ENCODE measurements at regions not wholly inside any gene's neighbourhood (a gene's known extent, or its start where the extent isn't known, plus 50 kb on each side); places are given as distances from the start of the nearest gene placed in this dataset.

DNA sequence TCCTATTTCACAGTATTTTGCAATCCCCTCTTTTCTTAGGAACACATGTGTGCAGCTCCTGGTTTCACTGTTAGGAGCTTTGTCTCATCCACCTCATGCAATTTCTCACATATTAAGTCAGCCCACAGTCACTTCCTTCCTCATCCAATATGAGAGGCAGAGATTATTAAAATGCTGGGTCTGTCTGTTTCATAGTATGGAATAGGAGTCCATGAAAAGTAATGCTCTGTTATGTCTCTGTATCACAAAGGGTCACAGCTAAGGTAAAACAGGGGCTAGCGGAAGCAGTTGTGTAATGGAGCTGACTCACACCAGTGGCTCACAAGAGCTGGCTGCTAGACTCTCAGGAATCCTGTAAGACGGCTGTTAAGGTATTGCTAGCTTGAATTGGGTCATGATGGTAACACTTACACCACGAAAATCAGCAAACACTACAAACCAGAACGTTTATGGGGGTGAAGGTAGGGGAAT is 216.5 kb downstream of the EFNB2 start:
- dilution Hi-C loops (cut with HindIII; ENCODE audit: low sequenced_read_pairs, unreplicated experiment), result no loop called here
- Histone ChIP-seq H3K4me1 (ENCODE audit: control insufficient read depth, insufficient read depth, low read length) (no peaks in the 10 kb centered on the region), H3K9ac (ENCODE audit: low read depth, low read length) (no peak overlapping the region), H3K56ac (ENCODE audit: extremely low read depth, insufficient read depth, low read length) (no peak overlapping the region), H4K5ac (ENCODE audit: low read depth, low read length) (no peak overlapping the region), H4K20me1 (ENCODE audit: insufficient read depth, low read length) (no peaks in the 10 kb centered on the region), H3K9me3 (ENCODE audit: control insufficient read depth, insufficient read depth, low read length) (peaks cover 10% of the 10 kb centered on the region), H2AFZ (replicated peaks; ENCODE audit: low read length, poor library complexity) (peak overlapping the region; percentile 61), H3K27ac (ENCODE audit: insufficient read depth, low read length) (no peak overlapping the region), H4K91ac (ENCODE audit: insufficient read depth, low read depth, low read length) (no peak overlapping the region), H3K18ac (ENCODE audit: low read depth, low read length) (no peak overlapping the region), H3K23ac (ENCODE audit: low read depth, low read length) (no peak overlapping the region), H3K79me1 (ENCODE audit: low read depth in 1 of 2, low read length in 2 of 2) (no peaks in the 10 kb centered on the region), H3K9me1 (ENCODE audit: insufficient read depth, low read length) (no peaks in the 10 kb centered on the region), H3K4me2 (ENCODE audit: low read depth, low read length) (peak overlapping the region; percentile 0; the same call in 1 of the 2 replicates), H2BK120ac (ENCODE audit: low read depth, low read length) (no peak overlapping the region), H3K4me3 (ENCODE audit: insufficient read depth, low read depth, low read length) (no peak overlapping the region), H2AK5ac (ENCODE audit: low read depth, low read length) (no peak overlapping the region), H2AK9ac (replicated peaks; ENCODE audit: low read depth, low read length, poor library complexity) (no peak overlapping the region), H4K8ac (ENCODE audit: low read depth in 2 of 2, low read length in 2 of 2) (peak overlapping the region in 1 of 2 experiments; percentile 24; a peak in 1 of 4 replicates), H3K14ac (replicated peaks; ENCODE audit: low read depth, low read length) (no peak overlapping the region), H3K4ac (ENCODE audit: low read depth, low read length) (no peak overlapping the region), H2BK5ac (ENCODE audit: low read depth, low read length, poor library complexity, severe bottlenecking) (no peak overlapping the region), H3K27me3 (ENCODE audit: control insufficient read depth, insufficient read depth, low read length) (no peaks in the 10 kb centered on the region), H3K36me3 (ENCODE audit: control insufficient read depth, insufficient read depth, low read length) (no peaks in the 10 kb centered on the region), H2BK15ac (ENCODE audit: low read depth, low read length) (no peak overlapping the region), H2BK20ac (ENCODE audit: low read depth, low read length) (no peak overlapping the region)
- intact Hi-C loops (cut with micrococcal nuclease), result no loop called here
- ATAC-seq (ENCODE audit: low read depth), result peak; percentile 96
- peak; percentile 88 for TF ChIP-seq FOS (IDR thresholded peaks at IDR 0.05; ENCODE audit: low read depth, low read length)
- no peak for TF ChIP-seq RFX5 (IDR thresholded peaks at IDR 0.05; ENCODE audit: low read depth, low read length)
- no peak for TF ChIP-seq POLR2A (IDR thresholded peaks at IDR 0.05; ENCODE audit: low read depth, low read length)
- peak; percentile 17; the same call in 1 of the 2 replicates for TF ChIP-seq SMC3 (IDR thresholded peaks at IDR 0.05; ENCODE audit: low read depth, low read length)
- TF ChIP-seq, protein P1, sequence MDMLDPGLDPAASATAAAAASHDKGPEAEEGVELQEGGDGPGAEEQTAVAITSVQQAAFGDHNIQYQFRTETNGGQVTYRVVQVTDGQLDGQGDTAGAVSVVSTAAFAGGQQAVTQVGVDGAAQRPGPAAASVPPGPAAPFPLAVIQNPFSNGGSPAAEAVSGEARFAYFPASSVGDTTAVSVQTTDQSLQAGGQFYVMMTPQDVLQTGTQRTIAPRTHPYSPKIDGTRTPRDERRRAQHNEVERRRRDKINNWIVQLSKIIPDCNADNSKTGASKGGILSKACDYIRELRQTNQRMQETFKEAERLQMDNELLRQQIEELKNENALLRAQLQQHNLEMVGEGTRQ (IDR thresholded peaks at IDR 0.05; ENCODE audit: low read depth, low read length), result no peak
- no peak for TF ChIP-seq RCOR1 (IDR thresholded peaks at IDR 0.05; ENCODE audit: insufficient replicate concordance, low read length)
- TF ChIP-seq BHLHE40 (IDR thresholded peaks at IDR 0.05; ENCODE audit: low read depth, low read length), result peak; percentile 33; the same call in 1 of the 2 replicates
- 0 out of 2 replicates have a peak, but pooled peaks have one; percentile 5 for TF ChIP-seq MXI1 (IDR thresholded peaks at IDR 0.05; ENCODE audit: borderline replicate concordance, low read depth, low read length)
- TF ChIP-seq CEBPB (IDR thresholded peaks at IDR 0.05; ENCODE audit: low read depth, low read length), result peak; percentile 96
- POLR2A ChIA-PET (ENCODE audit: unreplicated experiment), result no interaction called here
- peak; percentile 96 for DNase-seq
- CTCF ChIA-PET, result no interaction called here
- BruUV-seq (replicated peaks), result no TSS peak
- WGBS, 2 experiments (ENCODE audit: extremely low coverage in 2 of 2, insufficient read length in 1 of 2), result 0% methylated on average over 1 of the region's 4 CpGs; no CpG with 5 or more reads in 1 of the 2 experiments
- in situ Hi-C loops (cut with MboI; ENCODE audit: low sequenced_read_pairs), result no loop called here

Measured in IMR-90 (cell line).